Keratinocyte (primary cell): ENCODE measurements at regions not wholly inside any gene's neighbourhood (a gene's known extent, or its start where the extent isn't known, plus 50 kb on each side); places are given as distances from the start of the nearest gene placed in this dataset.

Experiments
- DNase-seq: peaks from one replicate; pipeline ENCODE4 v3.0.0-alpha.2; 2011; ENCODE audit warnings: low read depth, missing footprints, low spot score
- FAIRE-seq: peaks from 2 replicates; lab custom pipeline; 2011; peaks lifted over from hg19 to GRCh38; lab: Jason Lieb, UNC
- H2AFZ ChIP-seq: 2 replicates; pipeline ENCODE4 v1.6.0; 2012; ENCODE audit warnings: low read length, control low read depth, inconsistent platforms; ENCODE audit not compliant: control insufficient read depth
- H3K27ac ChIP-seq: 2 replicates; pipeline ENCODE4 v1.5.1; 2011; ENCODE audit warnings: low read length; ENCODE audit not compliant: control insufficient read depth, insufficient read depth
- H3K27me3 ChIP-seq: 3 replicates; pipeline ENCODE4 v1.6.0; 2011; ENCODE audit warnings: low read length; ENCODE audit not compliant: control insufficient read depth, insufficient read depth; ENCODE audit errors: extremely low read depth
- H3K36me3 ChIP-seq, 2 experiments: 2 replicates in 1 of 2; 3 replicates in 1 of 2; pipeline ENCODE4 v1.5.1; 2011; ENCODE audit warnings: low read length in 2 of 2, mild to moderate bottlenecking in 1 of 2; ENCODE audit not compliant: control insufficient read depth in 2 of 2, insufficient read depth in 2 of 2; ENCODE audit errors: extremely low read depth in 1 of 2
- H3K4me1 ChIP-seq: 3 replicates; pipeline ENCODE4 v1.5.1; 2011; ENCODE audit warnings: low read length; ENCODE audit not compliant: control insufficient read depth, insufficient read depth; ENCODE audit errors: extremely low read depth
- H3K4me2 ChIP-seq: 3 replicates; pipeline ENCODE4 v1.6.0; 2011; ENCODE audit warnings: low read depth, low read length; ENCODE audit not compliant: control insufficient read depth, insufficient read depth; ENCODE audit errors: extremely low read depth
- H3K4me3 ChIP-seq, 3 experiments: fragments of 200-600 bp in 1 of 3; sonication (generic) in 1 of 3; 2 replicates in 2 of 3; 3 replicates in 1 of 3; pipeline ENCODE4 v1.5.1; 2011 to 2016; ENCODE audit warnings: low read length in 3 of 3, mild to moderate bottlenecking in 3 of 3, control low read depth in 2 of 3, inconsistent platforms in 1 of 3, low read depth in 1 of 3, mixed read lengths in 1 of 3, mixed run types in 1 of 3, moderate library complexity in 1 of 3; ENCODE audit not compliant: control insufficient read depth in 2 of 3, insufficient read depth in 2 of 3; ENCODE audit errors: extremely low read depth in 1 of 3
- H3K79me2 ChIP-seq: 2 replicates; pipeline ENCODE4 v1.6.0; 2012; ENCODE audit warnings: low read length; ENCODE audit not compliant: control insufficient read depth, insufficient read depth
- H3K9ac ChIP-seq: 3 replicates; pipeline ENCODE4 v1.6.0; 2011; ENCODE audit warnings: low read length; ENCODE audit not compliant: control insufficient read depth, insufficient read depth; ENCODE audit errors: extremely low read depth
- H3K9me1 ChIP-seq: 3 replicates; pipeline ENCODE4 v1.6.0; 2011; ENCODE audit warnings: low read length; ENCODE audit not compliant: control insufficient read depth, insufficient read depth; ENCODE audit errors: extremely low read depth
- H3K9me3 ChIP-seq: 2 replicates; pipeline ENCODE4 v1.5.1; 2012; ENCODE audit warnings: low read depth, low read length; ENCODE audit not compliant: control insufficient read depth
- H4K20me1 ChIP-seq: 3 replicates; pipeline ENCODE4 v1.6.0; 2011; ENCODE audit warnings: low read length; ENCODE audit not compliant: control insufficient read depth, insufficient read depth; ENCODE audit errors: extremely low read depth
- CTCF ChIP-seq, 3 experiments: IDR thresholded peaks in 1 of 3; conservative IDR thresholded peaks in 1 of 3; optimal IDR thresholded peaks in 1 of 3; 2 replicates in 2 of 3; 3 replicates in 1 of 3; pipeline versions ENCODE3 to v1.5.1; 2011; ENCODE audit warnings: low read length in 3 of 3, mild to moderate bottlenecking in 3 of 3, moderate library complexity in 2 of 3, control low read depth in 1 of 3, inconsistent platforms in 1 of 3; ENCODE audit not compliant: insufficient read depth in 2 of 3; ENCODE audit errors: extremely low read depth in 1 of 3
- EZH2 ChIP-seq: IDR thresholded peaks from one replicate; pipeline ENCODE4 v1.6.1; 2012; ENCODE audit warnings: inconsistent platforms, mild to moderate bottlenecking, low read length, moderate library complexity
- dilution Hi-C: fragments of 300-500 bp; cut with MboI; formaldehyde crosslinking; loops from one replicate; pipeline ENCODE4 v1.7.0; 2020; ENCODE audit warnings: low sequenced_read_pairs; ENCODE audit not compliant: extremely low pct_ligation_motif_present

- dilution Hi-C loops: no loop called here
- FAIRE-seq: no peak
Measured at GRCh38 chr6:165762125-165762524, 99.1 kb upstream of the PDE10A start.

GRCh38 chr6:165760803-165761185, 97.8 kb upstream of the PDE10A start:
- Histone ChIP-seq H3K27ac (no peak overlapping the region), H3K4me2 (no peak overlapping the region), H3K36me3 (no peaks in the 10 kb centered on the region), H3K4me1 (no peaks in the 10 kb centered on the region), H3K9me3 (no peaks in the 10 kb centered on the region), H4K20me1 (no peaks in the 10 kb centered on the region), H3K27me3 (no peaks in the 10 kb centered on the region), H3K9me1 (no peaks in the 10 kb centered on the region), H3K9ac (no peak overlapping the region), H3K4me3 (no peak overlapping the region), H3K79me2 (no peaks in the 10 kb centered on the region), H2AFZ (no peak overlapping the region)
- FAIRE-seq (no peak), DNase-seq (no peak)
- TF ChIP-seq CTCF (optimal IDR thresholded peaks at IDR 0.05 in 1 of 3, IDR thresholded peaks at IDR 0.05 in 1 of 3, conservative IDR thresholded peaks at IDR 0.05 in 1 of 3; ENCODE audit: extremely low read depth in 1 of 3, insufficient read depth in 2 of 3, low read length in 3 of 3) (no peak), EZH2 (no peak)
- dilution Hi-C loops: no loop called here

More at GRCh38 chr6:165762125-165762524, 99.1 kb upstream of the PDE10A start:
- Histone ChIP-seq H3K27ac (no peak overlapping the region), H3K4me3 (no peak overlapping the region), H3K9me1 (no peaks in the 10 kb centered on the region), H4K20me1 (no peaks in the 10 kb centered on the region), H3K79me2 (no peaks in the 10 kb centered on the region), H3K27me3 (no peaks in the 10 kb centered on the region), H3K9me3 (no peaks in the 10 kb centered on the region), H3K9ac (no peak overlapping the region), H3K36me3 (no peaks in the 10 kb centered on the region), H2AFZ (no peak overlapping the region), H3K4me1 (no peaks in the 10 kb centered on the region), H3K4me2 (no peak overlapping the region)
- TF ChIP-seq EZH2: no peak
- TF ChIP-seq CTCF (optimal IDR thresholded peaks at IDR 0.05 in 1 of 3, IDR thresholded peaks at IDR 0.05 in 1 of 3, conservative IDR thresholded peaks at IDR 0.05 in 1 of 3; ENCODE audit: extremely low read depth in 1 of 3, insufficient read depth in 2 of 3, low read length in 3 of 3): no peak
- no peak for DNase-seq
